GM21786 (cell line): ENCODE measurements at regions not wholly inside any gene's neighbourhood (a gene's known extent, or its start where the extent isn't known, plus 50 kb on each side); places are given as distances from the start of the nearest gene placed in this dataset.
"Not testable (repeated sequence)": the region's sequence is repeated elsewhere in the genome, so short reads cannot be mapped to it uniquely, and the experiment has no call there.

Source experiments
- ATAC-seq: cut with Tn5 transposase; IDR thresholded peaks from one replicate; pipeline ENCODE4 v1.9.1; 2021; ENCODE audit not compliant: unreplicated experiment

DNA sequence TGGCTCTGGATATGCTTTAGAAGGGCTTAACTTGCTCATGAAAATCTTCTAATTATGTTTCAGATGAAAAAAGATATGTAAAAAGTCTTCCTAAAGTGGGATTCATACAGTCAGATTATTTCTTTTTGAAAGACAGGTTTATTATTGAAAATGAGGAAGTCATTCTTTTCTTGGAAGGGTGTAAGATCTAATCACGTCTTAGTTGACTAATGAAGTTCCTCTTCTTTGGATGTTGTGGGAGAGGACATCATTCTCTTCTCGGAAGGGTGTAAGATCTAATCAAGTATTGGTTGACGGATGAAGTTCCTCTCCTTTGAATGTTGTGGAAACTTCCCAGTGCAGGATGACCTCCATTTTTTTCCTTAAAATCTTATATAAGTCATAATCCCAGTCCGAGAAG lies 74.9 kb downstream of the ALG10 start:
- no peak for ATAC-seq

GRCh38 chr12:34105392-34105933 lies 83.2 kb downstream of the ALG10 start:
- ATAC-seq = no peak

- no peak for ATAC-seq
These were observed 83.9 kb downstream of the ALG10 start for GRCh38 chr12:34106172-34106571.

DNA sequence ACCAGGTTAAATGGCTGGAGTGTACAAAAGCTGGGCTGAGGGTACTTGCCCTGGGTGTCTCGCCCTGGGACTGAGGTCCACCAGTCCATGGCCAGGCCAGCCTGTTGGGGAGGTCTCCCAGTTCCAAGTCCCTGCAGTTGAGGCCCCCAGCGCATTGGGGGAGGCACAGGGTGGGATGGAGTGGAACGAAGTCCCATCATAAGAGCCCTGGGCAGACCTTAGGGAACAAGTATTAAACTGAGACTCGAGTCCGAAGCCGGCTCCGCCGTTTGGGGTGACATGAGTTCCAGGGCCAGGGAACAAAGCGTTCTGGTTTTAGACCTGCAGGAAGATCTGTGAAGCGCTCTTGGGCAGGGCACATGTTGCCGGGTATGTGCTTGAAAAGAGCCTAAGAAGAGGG lies 84.7 kb downstream of the ALG10 start:
- ATAC-seq = no peak

DNA sequence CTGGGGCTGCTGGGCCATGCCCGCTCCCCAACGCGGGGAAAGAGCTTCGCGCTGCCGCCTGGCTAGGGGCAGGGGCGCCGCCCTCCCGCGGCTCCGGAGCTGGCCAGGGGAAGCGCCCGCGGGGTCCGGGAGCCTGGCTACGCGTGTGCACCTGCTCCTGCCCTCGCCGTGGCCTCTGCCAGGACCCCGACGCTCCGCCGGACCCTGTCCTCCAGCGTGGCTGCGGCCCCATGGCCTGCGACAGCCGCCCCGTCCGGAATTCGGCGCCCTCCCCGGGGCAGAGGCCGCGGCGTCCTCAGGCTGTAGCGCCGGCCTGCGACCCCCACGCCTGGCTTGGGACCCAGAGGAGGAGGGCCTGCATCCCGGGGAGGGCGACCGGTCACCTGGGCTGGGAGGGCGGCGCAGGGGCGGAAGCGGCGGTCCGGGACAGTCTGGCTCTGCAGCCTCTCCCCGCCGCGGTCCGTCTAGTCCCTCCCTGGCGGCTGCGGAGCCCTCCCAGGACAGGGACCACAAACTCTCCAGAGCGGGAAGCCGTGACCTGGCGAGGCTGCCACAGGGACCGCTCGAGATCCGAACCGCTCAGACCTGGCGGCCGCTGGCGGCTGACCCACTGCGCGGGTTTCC lies 85.6 kb downstream of the ALG10 start:
- no peak for ATAC-seq

DNA sequence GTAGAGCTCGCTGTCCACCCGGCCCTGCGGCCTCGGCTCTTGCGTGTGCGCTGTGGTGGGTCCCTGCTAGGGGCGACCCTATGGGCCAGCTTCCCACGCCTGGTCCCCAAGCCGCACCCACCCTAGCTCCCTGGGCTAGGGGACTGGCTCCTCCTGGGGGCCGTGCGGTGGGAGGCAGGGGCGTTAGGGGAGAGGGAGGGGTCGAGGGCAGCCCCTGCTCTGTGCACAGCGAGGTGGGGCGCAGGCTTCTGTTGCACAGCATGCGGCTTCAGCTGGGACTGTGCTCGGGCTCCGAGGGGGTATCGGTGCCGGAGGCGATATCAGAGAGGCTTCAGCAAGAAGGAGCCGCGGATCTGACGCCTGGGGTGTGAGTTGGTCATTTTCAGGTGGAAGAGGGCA lies 86.1 kb downstream of the ALG10 start:
- no peak for ATAC-seq

- ATAC-seq = no peak
These were observed 86.7 kb downstream of the ALG10 start for GRCh38 chr12:34108967-34109366.

GRCh38 chr12:34109390-34109789 lies 87.1 kb downstream of the ALG10 start:
- ATAC-seq = no peak

DNA sequence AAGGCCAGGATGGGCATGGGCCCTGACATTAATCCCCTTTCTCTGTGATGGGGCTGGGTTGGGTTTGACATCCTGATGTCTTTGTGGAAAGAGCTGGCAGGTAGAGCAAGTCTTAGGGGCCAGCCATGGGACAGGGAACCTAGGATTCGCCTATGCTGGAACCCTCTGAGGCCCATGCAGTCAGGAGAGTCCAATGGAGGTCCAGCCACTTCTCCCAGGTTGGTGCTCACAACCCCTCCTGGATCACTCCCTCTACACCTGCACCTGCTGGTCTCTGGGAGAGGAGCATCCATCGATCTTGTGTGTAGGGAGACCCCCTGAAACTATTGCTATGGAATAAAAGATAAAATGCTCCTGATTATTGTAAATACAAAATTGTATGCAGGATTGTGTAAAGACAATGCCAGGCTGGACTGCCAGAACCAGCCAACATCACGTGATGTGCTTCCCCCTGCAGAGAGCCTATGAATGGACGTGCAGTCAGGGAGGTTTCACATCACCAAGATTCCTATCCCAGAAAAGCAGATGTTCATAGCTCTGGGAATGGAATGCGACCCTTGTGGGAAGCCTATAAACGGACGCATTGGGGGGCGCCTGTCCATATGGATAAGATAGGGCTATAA lies 87.7 kb downstream of the ALG10 start:
- not testable (repeated sequence) for ATAC-seq

DNA sequence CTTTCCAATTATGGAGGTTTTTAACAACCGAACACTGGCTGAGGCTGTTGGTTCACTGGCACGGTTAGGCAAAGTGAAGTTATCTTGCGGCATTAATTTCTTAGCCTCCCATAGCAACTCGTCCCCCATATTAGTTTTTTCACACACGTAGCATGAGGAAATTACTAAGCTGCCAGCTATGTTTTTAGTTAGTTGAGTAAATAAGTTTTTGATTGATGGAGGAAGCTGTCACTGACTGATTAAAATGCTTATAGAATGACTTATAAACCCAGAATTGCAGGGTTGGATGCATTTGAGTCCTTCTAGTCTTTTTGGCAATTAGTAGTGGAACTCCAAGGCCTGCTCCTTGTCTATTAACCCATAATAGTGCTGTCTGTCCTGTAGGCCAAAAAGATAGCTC lies 97.1 kb downstream of the ALG10 start:
- no peak for ATAC-seq

- ATAC-seq = no peak
These were observed 99.1 kb downstream of the ALG10 start for GRCh38 chr12:34121360-34121759.

DNA sequence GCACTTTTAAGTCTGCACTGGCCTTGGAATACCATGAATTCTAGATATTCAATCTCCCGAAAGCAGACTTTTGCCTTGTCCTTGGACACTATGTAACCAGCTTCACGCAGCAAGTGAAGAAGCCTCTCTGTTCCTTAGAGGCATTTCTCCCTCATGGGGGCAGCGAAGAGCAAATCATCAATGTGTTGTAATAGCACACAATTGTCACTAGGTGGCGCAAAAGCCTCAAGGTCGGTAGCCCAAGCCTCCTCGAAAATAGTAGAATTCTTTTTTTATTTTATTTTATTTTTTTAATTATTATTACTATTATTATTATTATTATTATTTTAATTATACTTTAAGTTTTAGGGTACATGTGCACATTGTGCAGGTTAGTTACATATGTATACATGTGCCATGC lies 100.8 kb downstream of the ALG10 start:
- ATAC-seq = peak; percentile 56

DNA sequence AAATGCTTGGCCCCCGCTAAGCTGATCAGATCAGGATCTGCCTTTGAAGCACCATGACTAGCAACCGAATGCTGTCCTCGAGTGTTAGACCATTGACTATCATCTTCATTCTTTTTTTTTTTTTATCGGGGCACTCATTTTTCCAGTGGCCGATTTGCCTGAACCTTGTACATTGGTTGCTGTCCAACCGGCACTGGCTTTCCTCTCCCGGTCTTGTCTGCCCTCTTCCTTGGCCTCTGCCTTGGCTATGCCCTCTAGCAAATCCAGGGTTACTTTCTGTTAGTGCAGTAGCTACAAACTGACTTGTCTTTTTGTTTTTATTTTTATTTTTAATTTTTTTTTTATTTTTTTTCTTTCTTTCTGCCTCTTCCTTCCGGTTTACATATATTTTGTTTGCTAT lies 102.3 kb downstream of the ALG10 start:
- no peak for ATAC-seq

DNA sequence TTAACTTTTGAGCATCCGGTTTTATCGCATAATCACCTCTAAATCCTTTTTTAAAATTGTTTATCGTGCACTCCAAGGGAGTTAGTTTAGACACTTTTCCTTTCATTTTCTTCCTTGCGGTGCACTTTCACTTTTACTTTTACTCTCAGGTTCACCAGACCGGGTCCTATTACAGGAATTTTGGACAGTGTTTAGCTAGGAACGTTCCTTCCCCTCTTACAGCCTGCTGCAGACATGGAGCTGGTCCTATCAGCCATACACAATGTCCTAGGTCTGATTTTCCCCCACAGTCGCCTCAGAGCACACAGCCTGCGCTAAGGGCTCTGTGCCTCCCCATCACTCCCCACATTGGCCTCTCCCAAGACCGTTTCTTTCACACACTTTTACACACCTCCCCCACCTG lies 103.9 kb downstream of the ALG10 start:
- peak; percentile 49 for ATAC-seq

- no peak for ATAC-seq
These were observed 104.5 kb downstream of the ALG10 start for GRCh38 chr12:34126805-34127204.

DNA sequence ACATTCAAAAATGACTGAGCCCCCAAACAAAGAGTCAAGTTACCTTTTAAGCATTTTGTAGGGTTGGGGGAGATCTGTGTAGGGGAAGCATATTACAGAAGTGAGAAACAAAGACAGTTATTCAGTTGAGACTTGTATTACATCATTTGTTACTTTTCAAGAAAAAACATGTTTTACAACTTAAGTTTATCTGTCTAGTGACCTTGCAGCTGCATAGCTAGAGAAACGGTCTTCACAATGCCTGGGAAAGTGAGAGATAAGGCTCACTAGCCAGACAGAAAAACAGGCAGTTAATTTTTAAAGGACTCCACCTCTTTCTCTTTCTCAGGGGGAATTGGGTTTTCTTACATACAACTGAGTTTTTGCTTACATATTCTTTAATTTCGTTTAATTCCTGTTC lies 105.1 kb downstream of the ALG10 start:
- ATAC-seq = not testable (repeated sequence)

DNA sequence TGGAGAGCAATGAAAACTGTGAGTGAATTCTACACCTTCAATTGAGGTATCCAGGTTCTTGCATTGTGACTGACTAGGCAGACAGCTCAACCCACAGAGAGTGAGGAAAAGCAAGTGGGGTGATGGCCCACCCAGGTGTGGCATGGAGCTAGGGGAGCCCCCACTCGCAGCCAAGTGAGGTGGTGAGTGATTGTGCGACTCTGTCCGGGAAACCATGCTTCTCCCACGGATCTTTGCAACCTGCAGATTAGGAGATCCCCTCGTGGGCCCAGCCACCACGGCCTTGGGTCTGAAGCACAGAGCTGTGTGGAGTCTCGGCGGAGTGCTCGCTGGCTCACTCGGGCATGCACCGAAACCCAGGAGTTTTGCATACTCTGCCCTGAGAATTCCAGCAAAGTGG lies 120.1 kb downstream of the ALG10 start:
- no peak for ATAC-seq

DNA sequence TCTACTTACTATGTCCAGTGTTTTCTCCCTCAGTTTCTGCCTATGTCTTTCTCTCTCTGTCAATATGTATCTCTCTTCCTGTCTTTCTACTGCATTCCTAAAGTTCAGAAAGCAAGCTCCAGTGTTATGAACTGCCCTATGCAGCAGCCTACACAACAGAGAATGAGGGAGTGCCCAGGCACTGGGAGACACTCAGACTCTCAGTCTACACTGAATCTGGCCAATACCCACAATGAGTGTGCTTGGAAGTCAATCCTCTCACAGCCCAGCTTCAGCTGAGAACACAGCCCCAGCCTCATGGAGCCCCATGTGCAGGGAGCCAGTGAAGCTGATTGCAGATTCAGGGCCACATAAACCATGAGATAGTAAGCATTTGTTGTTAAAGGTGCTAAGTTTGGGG lies 128.7 kb downstream of the ALG10 start:
- ATAC-seq = no peak

DNA sequence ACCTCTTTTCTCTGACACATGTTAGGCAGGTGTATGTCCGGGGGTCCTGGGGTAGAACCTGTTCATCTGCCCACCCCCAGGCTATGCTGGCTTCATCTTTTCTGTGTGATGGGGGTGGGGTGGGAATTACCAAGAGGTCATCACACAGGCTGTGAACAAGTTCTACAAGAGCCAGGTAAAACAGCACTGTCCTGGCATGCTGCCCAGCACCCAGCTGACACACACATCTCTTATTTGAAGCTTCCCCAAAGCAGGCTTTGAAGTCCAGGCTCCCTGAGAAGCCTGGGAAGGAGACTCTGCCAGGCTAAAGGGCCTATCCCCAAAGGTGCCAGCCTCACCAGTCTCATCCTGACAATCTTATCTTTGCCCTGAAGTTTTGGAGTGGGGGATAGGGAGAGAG lies 141.1 kb downstream of the ALG10 start:
- ATAC-seq = no peak

GRCh38 chr12:34166427-34167060 lies 144.2 kb downstream of the ALG10 start:
- ATAC-seq = no peak

DNA sequence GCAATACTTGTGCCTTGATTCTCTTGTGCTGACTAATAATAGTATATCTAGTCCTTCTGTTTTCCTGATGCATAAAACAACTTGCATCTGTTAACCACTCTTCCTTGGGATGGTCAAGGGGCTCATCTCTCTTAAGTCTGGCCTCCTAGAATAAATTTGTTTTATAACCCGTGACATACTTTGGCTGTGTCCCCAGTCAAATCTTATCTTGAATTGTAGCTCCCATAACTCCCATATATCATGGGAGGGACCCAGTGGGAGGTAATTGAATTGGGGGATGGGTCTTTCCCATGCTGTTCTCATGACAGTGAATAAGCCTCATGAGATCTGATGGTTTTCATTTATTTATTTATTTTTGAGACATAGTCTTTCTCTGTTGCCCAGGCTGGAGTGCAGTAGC lies 146.2 kb downstream of the ALG10 start:
- not testable (repeated sequence) for ATAC-seq

- no peak for ATAC-seq
These were observed 164.2 kb downstream of the ALG10 start for GRCh38 chr12:34186492-34186891.
